Stimulated activated CD4-positive, alpha-beta T cell treated with anti-CD3 and anti-CD28 coated beads, Interleukin-1b, Interleukin-23, amount 100 ng/mL, for 48 hours (primary cell): ENCODE measurements at regions not wholly inside any gene's neighbourhood (a gene's known extent, or its start where the extent isn't known, plus 50 kb on each side); places are given as distances from the start of the nearest gene placed in this dataset.
"Not testable (repeated sequence)": the region's sequence is repeated elsewhere in the genome, so short reads cannot be mapped to it uniquely, and the experiment has no call there.

Experiments
- DNase-seq: peaks from one replicate; pipeline ENCODE4 v3.0.0-alpha.2; 2020

- no peak for DNase-seq
Observed at GRCh38 chr16:10232757-10233156, 50.5 kb upstream of the GRIN2A start.

- DNase-seq: no peak
Observed at GRCh38 chr16:10239640-10240039, 57.4 kb upstream of the GRIN2A start.

GRCh38 chr16:10240854-10241613, 58.8 kb upstream of the GRIN2A start:
- DNase-seq: no peak

GRCh38 chr16:10242097-10242496, 59.9 kb upstream of the GRIN2A start:
- no peak for DNase-seq

GRCh38 chr16:10242916-10243315, 60.7 kb upstream of the GRIN2A start:
- no peak for DNase-seq

GRCh38 chr16:10245002-10245401, 62.8 kb upstream of the GRIN2A start:
- no peak for DNase-seq

- no peak for DNase-seq
Observed at GRCh38 chr16:10250137-10250828, 68.1 kb upstream of the GRIN2A start.

- no peak for DNase-seq
Observed at GRCh38 chr16:10252155-10252554, 69.9 kb upstream of the GRIN2A start.

- DNase-seq: no peak
Observed at GRCh38 chr16:10253409-10253808, 71.2 kb upstream of the GRIN2A start.

- DNase-seq: no peak
Observed at GRCh38 chr16:10255728-10256127, 73.5 kb upstream of the GRIN2A start.

GRCh38 chr16:10256784-10257641, 74.8 kb upstream of the GRIN2A start:
- peak; percentile 29 for DNase-seq

GRCh38 chr16:10257642-10258251, 75.5 kb upstream of the GRIN2A start:
- DNase-seq: not testable (repeated sequence)

GRCh38 chr16:10258930-10259603, 76.8 kb upstream of the GRIN2A start:
- DNase-seq: not testable (repeated sequence)

GRCh38 chr16:10261077-10261476, 78.8 kb upstream of the GRIN2A start:
- DNase-seq: no peak

- DNase-seq: not testable (repeated sequence)
Observed at GRCh38 chr16:10261526-10261925, 79.3 kb upstream of the GRIN2A start.

- DNase-seq: no peak
Observed at GRCh38 chr16:10262377-10263132, 80.3 kb upstream of the GRIN2A start.

GRCh38 chr16:10265770-10266615, 83.8 kb upstream of the GRIN2A start:
- DNase-seq: no peak

GRCh38 chr16:10266809-10267208, 84.6 kb upstream of the GRIN2A start:
- DNase-seq: peak; percentile 57

GRCh38 chr16:10269632-10270031, 87.4 kb upstream of the GRIN2A start:
- no peak for DNase-seq

- not testable (repeated sequence) for DNase-seq
Observed at GRCh38 chr16:10272250-10272854, 90.1 kb upstream of the GRIN2A start.
